Tibial artery (tissue), 4 donors: ENCODE measurements at regions not wholly inside any gene's neighbourhood (a gene's known extent, or its start where the extent isn't known, plus 50 kb on each side); places are given as distances from the start of the nearest gene placed in this dataset.

Source experiments
- DNase-seq, 2 donors: peaks; one replicate each; pipeline ENCODE4 v3.0.0-alpha.2; 2019
- H3K27ac ChIP-seq, 2 donors: fragments of 200-600 bp; sonication (generic) in 1 of 2; 1 replicate in 1 of 2; 2 replicates in 1 of 2; pipeline ENCODE4 v1.5.1; 2018 to 2019; ENCODE audit warnings: mild to moderate bottlenecking in 1 of 2
- H3K27me3 ChIP-seq, 2 donors: fragments of 200-600 bp; sonication (generic) in 1 of 2; one replicate each; pipeline versions ENCODE4 v1.5.1 to v1.6.0; 2016 to 2019
- H3K36me3 ChIP-seq, 3 donors: fragments of 200-600 bp; sonication (generic) in 2 of 3; one replicate each; pipeline ENCODE4 v1.5.1; 2016 to 2019; ENCODE audit warnings: mild to moderate bottlenecking in 2 of 3
- H3K4me1 ChIP-seq, 4 donors: fragments of 200-600 bp; sonication (generic) in 2 of 4; 1 replicate in 3 of 4; 2 replicates in 1 of 4; pipeline ENCODE4 v1.5.1; 2016 to 2019
- H3K4me3 ChIP-seq, 2 donors: fragments of 200-600 bp; sonication (generic) in 1 of 2; 1 replicate in 1 of 2; 2 replicates in 1 of 2; pipeline ENCODE4 v1.5.1; 2018 to 2019; ENCODE audit warnings: mild to moderate bottlenecking in 2 of 2
- H3K9me3 ChIP-seq, 3 donors: fragments of 200-600 bp; sonication (generic) in 1 of 3; one replicate each; pipeline ENCODE4 v1.5.1; 2016 to 2019
- intact Hi-C: fragments of 100-400 bp; cut with DNase I; formaldehyde crosslinking; loops from one replicate; pipeline ENCODE4 v1.15.0; 2023; ENCODE audit warnings: low total_unique reads
- TF ChIP-seq, protein P1 (sequence below), 2 experiments: fragments of 200-600 bp in 1 of 2; fragments of 450-650 bp in 1 of 2; IDR thresholded peaks; one replicate each; pipeline ENCODE4 v1.5.1; 2017 to 2019; ENCODE audit warnings: antibody characterized with exemption in 2 of 2, mild to moderate bottlenecking in 1 of 2, moderate library complexity in 1 of 2

- H3K4me1 ChIP-seq = no peaks in the 10 kb centered on the region
- no peaks in the 10 kb centered on the region for H3K36me3 ChIP-seq
- TF ChIP-seq, protein P1, sequence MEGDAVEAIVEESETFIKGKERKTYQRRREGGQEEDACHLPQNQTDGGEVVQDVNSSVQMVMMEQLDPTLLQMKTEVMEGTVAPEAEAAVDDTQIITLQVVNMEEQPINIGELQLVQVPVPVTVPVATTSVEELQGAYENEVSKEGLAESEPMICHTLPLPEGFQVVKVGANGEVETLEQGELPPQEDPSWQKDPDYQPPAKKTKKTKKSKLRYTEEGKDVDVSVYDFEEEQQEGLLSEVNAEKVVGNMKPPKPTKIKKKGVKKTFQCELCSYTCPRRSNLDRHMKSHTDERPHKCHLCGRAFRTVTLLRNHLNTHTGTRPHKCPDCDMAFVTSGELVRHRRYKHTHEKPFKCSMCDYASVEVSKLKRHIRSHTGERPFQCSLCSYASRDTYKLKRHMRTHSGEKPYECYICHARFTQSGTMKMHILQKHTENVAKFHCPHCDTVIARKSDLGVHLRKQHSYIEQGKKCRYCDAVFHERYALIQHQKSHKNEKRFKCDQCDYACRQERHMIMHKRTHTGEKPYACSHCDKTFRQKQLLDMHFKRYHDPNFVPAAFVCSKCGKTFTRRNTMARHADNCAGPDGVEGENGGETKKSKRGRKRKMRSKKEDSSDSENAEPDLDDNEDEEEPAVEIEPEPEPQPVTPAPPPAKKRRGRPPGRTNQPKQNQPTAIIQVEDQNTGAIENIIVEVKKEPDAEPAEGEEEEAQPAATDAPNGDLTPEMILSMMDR (IDR thresholded peaks at IDR 0.05) = no peak
- H3K27me3 ChIP-seq = no peaks in the 10 kb centered on the region
- H3K27ac ChIP-seq = no peak overlapping the region
- no peaks in the 10 kb centered on the region for H3K9me3 ChIP-seq
- DNase-seq = no peak
- H3K4me3 ChIP-seq = no peak overlapping the region
- intact Hi-C loops = no loop called here
Measured at GRCh38 chr9:82732928-82733327, 330.0 kb downstream of the RASEF start.

GRCh38 chr9:82736126-82736525 lies 326.8 kb downstream of the RASEF start:
- no peaks in the 10 kb centered on the region for H3K36me3 ChIP-seq
- no peaks in the 10 kb centered on the region for H3K27me3 ChIP-seq
- H3K4me1 ChIP-seq = no peaks in the 10 kb centered on the region
- H3K4me3 ChIP-seq = no peak overlapping the region
- TF ChIP-seq, protein P1 (IDR thresholded peaks at IDR 0.05) = no peak
- DNase-seq = no peak
- no peak overlapping the region for H3K27ac ChIP-seq
- intact Hi-C loops = no loop called here
- no peaks in the 10 kb centered on the region for H3K9me3 ChIP-seq

DNA sequence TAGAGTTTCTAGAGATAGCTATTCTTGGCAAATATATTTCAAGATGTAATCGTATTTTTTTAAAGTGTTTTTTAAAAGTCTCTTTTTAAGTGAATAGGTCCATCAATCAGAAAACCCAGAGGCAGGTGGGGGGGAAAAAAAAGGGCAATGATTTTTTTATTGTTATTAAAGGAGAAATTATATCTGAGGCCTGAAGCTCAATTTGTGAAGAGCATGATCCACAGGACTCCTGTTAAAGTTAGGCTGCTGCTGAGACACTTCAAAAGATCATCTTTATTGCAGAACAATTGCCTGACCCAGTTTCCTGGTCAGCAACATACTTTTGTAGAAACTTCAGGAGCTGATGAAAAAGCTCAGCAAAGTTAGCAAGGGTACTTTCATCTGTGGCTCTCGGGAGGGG lies 326.2 kb downstream of the RASEF start:
- Histone ChIP-seq H3K4me1 (no peaks in the 10 kb centered on the region), H3K36me3 (no peaks in the 10 kb centered on the region), H3K27me3 (no peaks in the 10 kb centered on the region), H3K27ac (no peak overlapping the region), H3K9me3 (no peaks in the 10 kb centered on the region), H3K4me3 (no peak overlapping the region)
- no peak for DNase-seq
- intact Hi-C loops = no loop called here
- TF ChIP-seq, protein P1 (IDR thresholded peaks at IDR 0.05) = no peak

- TF ChIP-seq, protein P1 (IDR thresholded peaks at IDR 0.05) = no peak
- Histone ChIP-seq H3K9me3 (no peaks in the 10 kb centered on the region), H3K4me1 (no peaks in the 10 kb centered on the region), H3K27ac (no peak overlapping the region), H3K4me3 (no peak overlapping the region), H3K36me3 (no peaks in the 10 kb centered on the region), H3K27me3 (no peaks in the 10 kb centered on the region)
- intact Hi-C loops = no loop called here
- DNase-seq = no peak
Measured at GRCh38 chr9:82745919-82746318, 317.0 kb downstream of the RASEF start.

DNA sequence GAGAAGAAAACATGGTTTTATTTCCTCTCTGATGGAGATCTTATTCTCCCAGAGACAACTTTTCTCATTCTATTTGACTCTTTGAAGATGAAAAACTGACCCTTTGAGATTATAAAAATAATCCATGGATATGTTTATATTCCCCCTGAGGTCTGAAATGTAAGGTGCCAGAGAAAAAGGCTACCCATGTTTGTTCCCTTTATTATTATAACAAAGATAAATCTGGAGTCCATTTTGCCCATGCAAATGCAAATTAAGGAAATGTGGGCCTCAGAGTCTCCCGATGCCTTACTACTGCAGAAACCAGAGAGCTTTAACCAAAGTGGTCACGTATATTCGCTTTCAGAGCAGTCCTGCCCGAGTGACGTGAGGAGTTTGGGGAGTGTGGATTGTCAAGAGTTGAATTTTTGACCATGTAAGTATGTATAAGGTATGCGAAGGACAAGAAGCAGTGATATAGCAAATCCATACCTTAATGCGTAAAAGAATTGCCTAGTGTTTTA lies 312.5 kb downstream of the RASEF start:
- Histone ChIP-seq H3K36me3 (no peaks in the 10 kb centered on the region), H3K27me3 (no peaks in the 10 kb centered on the region), H3K4me3 (no peak overlapping the region), H3K4me1 (no peaks in the 10 kb centered on the region), H3K27ac (no peak overlapping the region), H3K9me3 (no peaks in the 10 kb centered on the region)
- intact Hi-C loops = no loop called here
- no peak for DNase-seq
- TF ChIP-seq, protein P1 (IDR thresholded peaks at IDR 0.05) = no peak

- intact Hi-C loops = no loop called here
- H3K36me3 ChIP-seq = no peaks in the 10 kb centered on the region
- TF ChIP-seq, protein P1 (IDR thresholded peaks at IDR 0.05) = no peak
- no peak overlapping the region for H3K4me3 ChIP-seq
- H3K27me3 ChIP-seq = no peaks in the 10 kb centered on the region
- DNase-seq = no peak
- no peaks in the 10 kb centered on the region for H3K9me3 ChIP-seq
- no peak overlapping the region for H3K27ac ChIP-seq
- H3K4me1 ChIP-seq = no peaks in the 10 kb centered on the region
Measured at GRCh38 chr9:82757924-82758323, 305.0 kb downstream of the RASEF start.
